B cell (primary cell): ENCODE measurements at regions not wholly inside any gene's neighbourhood (a gene's known extent, or its start where the extent isn't known, plus 50 kb on each side); places are given as distances from the start of the nearest gene placed in this dataset.

Source experiments
- ATAC-seq: fragments of 200-7000 bp; cut with Tn5 transposase; one replicate; pipeline ENCODE4 v1.10.0; 2021; ENCODE audit warnings: low read depth, mild to moderate bottlenecking, moderate number of reproducible peaks, moderate library complexity
- CTCF ChIA-PET: fragments of 350-600 bp; sonication (Branson Sonifier 250); formaldehyde crosslinking; loops from one replicate; lab custom pipeline; 2021; ENCODE audit warnings: antibody characterized with exemption, inconsistent platforms; lab: Charles Lee
- POLR2A ChIA-PET: fragments of 350-600 bp; sonication (Branson Sonifier 250); formaldehyde crosslinking; loops from one replicate; lab custom pipeline; 2021; ENCODE audit warnings: antibody characterized with exemption; lab: Charles Lee
- DNase-seq: peaks from one replicate; pipeline ENCODE4 v3.0.0; 2013
- H2AFZ ChIP-seq: 2 replicates; pipeline ENCODE4 v1.6.1; 2012; ENCODE audit warnings: mild to moderate bottlenecking, low read depth, low read length; ENCODE audit not compliant: insufficient read depth, poor library complexity, severe bottlenecking
- H3K27ac ChIP-seq, 2 donors: 1 replicate in 1 of 2; 2 replicates in 1 of 2; pipeline ENCODE4 v1.5.1; 2012 to 2013; ENCODE audit warnings: low read length in 2 of 2, mild to moderate bottlenecking in 2 of 2, moderate library complexity in 1 of 2
- H3K27me3 ChIP-seq, 4 experiments: fragments of 200-600 bp in 1 of 4; sonication (generic) in 1 of 4; replicated peaks in 1 of 4; 1 replicate in 2 of 4; 2 replicates in 2 of 4; pipeline versions ENCODE4 v1.6.1 to v1.7.0; 2013 to 2016; ENCODE audit warnings: low read length in 3 of 4, mild to moderate bottlenecking in 2 of 4, mixed read lengths in 1 of 4, moderate library complexity in 1 of 4; ENCODE audit not compliant: insufficient read depth in 4 of 4, control insufficient read depth in 3 of 4; ENCODE audit errors: control extremely low read depth in 1 of 4
- H3K36me3 ChIP-seq, 2 experiments: replicated peaks in 1 of 2; 1 replicate in 1 of 2; 2 replicates in 1 of 2; pipeline versions ENCODE4 v1.6.1 to v1.7.1; 2013; ENCODE audit warnings: low read length in 1 of 2; ENCODE audit not compliant: insufficient read depth in 2 of 2, control insufficient read depth in 1 of 2; ENCODE audit errors: control extremely low read depth in 1 of 2, extremely low read depth in 1 of 2
- H3K4me1 ChIP-seq, 2 donors: fragments of 200-600 bp in 1 of 2; sonication (generic) in 1 of 2; 1 replicate in 1 of 2; 2 replicates in 1 of 2; pipeline versions ENCODE4 v1.5.1 to v1.6.1; 2013 to 2017; ENCODE audit warnings: low read length in 2 of 2; ENCODE audit not compliant: control insufficient read depth in 2 of 2, insufficient read depth in 2 of 2
- H3K4me2 ChIP-seq: replicated peaks from 2 replicates; pipeline ENCODE3; 2012; ENCODE audit warnings: mild to moderate bottlenecking, low read depth, low read length; ENCODE audit not compliant: poor library complexity, severe bottlenecking
- H3K4me3 ChIP-seq, 5 experiments: fragments of 200-600 bp in 1 of 5; sonication (generic) in 1 of 5; 1 replicate in 3 of 5; 2 replicates in 2 of 5; pipeline versions ENCODE4 v1.5.1 to v1.7.0; 2011 to 2016; ENCODE audit warnings: low read length in 4 of 5, mild to moderate bottlenecking in 4 of 5, low read depth in 2 of 5, control low read depth in 1 of 5, moderate library complexity in 1 of 5; ENCODE audit not compliant: insufficient read depth in 1 of 5; ENCODE audit errors: control extremely low read depth in 1 of 5, extremely low read depth in 1 of 5
- H3K79me2 ChIP-seq: fragments of 200-600 bp; sonication (generic); one replicate; pipeline ENCODE4 v1.6.0; 2016; ENCODE audit warnings: low read length; ENCODE audit not compliant: control insufficient read depth, insufficient read depth
- H3K9ac ChIP-seq: fragments of 200-600 bp; sonication (generic); 2 replicates; pipeline ENCODE4 v1.6.1; 2017; ENCODE audit warnings: mild to moderate bottlenecking, low read length, moderate library complexity
- H3K9me3 ChIP-seq, 3 donors: one replicate each; pipeline versions ENCODE4 v1.6.1 to v1.7.1; 2013; ENCODE audit warnings: low read length in 2 of 3; ENCODE audit not compliant: control insufficient read depth in 2 of 3, insufficient read depth in 1 of 3; ENCODE audit errors: control extremely low read depth in 1 of 3
- H4K20me1 ChIP-seq: 2 replicates; pipeline ENCODE4 v1.6.0; 2012; ENCODE audit warnings: mild to moderate bottlenecking, low read length; ENCODE audit not compliant: insufficient read depth, control insufficient read depth, poor library complexity, severe bottlenecking
- H3K27ac Mint-ChIP-seq: one replicate; pipeline ENCODE4 v1.8.0; 2021; ENCODE audit warnings: mixed read lengths
- H3K27me3 Mint-ChIP-seq: one replicate; pipeline ENCODE4 v1.8.0; 2021; ENCODE audit warnings: mixed read lengths
- H3K4me1 Mint-ChIP-seq: one replicate; pipeline ENCODE4 v1.8.0; 2021; ENCODE audit warnings: mixed read lengths
- H3K4me3 Mint-ChIP-seq: one replicate; pipeline ENCODE4 v1.8.0; 2021; ENCODE audit warnings: mixed read lengths
- H3K9me3 Mint-ChIP-seq: one replicate; pipeline ENCODE4 v1.8.0; 2022; ENCODE audit warnings: mixed read lengths; ENCODE audit not compliant: insufficient read depth
- CTCF ChIP-seq: fragments of 200-600 bp; IDR thresholded peaks from one replicate; pipeline ENCODE4 v1.8.0; 2022; ENCODE audit warnings: antibody characterized with exemption, mild to moderate bottlenecking
- EZH2 ChIP-seq: IDR thresholded peaks from 2 replicates; pipeline ENCODE4 v1.6.1; 2012; ENCODE audit warnings: borderline replicate concordance, low read depth, mild to moderate bottlenecking, moderate library complexity, low read length; ENCODE audit not compliant: insufficient read depth, poor library complexity, severe bottlenecking
- WGBS: methylation state at CpG from one replicate; pipeline ENCODE4 v1.1.5; 2013; ENCODE audit warnings: missing lambda C conversion rate; ENCODE audit not compliant: insufficient coverage; 5-methylcytosine and 5-hydroxymethylcytosine counted together
- intact Hi-C: fragments of 100-400 bp; cut with micrococcal nuclease; formaldehyde crosslinking; loops from one replicate; pipeline ENCODE4 v1.10.0; 2022

DNA sequence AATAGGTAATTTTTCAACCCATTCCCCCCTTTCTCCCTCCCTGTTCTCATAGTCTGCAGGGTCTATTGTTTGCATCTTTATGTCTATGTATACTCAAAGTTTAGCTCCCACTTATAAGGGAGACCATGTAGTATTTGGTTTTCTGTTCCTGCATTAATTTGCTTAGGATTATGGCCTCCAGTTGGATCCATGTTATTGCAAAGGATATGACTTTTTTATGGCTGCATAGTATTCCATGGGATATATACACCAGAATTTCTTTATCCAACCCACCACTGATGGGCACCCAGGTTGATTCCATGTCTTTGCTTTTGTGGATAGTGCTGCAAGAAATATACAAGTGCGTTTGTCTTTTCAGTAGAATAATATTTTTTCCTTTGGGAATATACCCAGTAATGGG lies 761.6 kb upstream of the GRAMD2B start:
- H3K27ac ChIP-seq, result no peak overlapping the region
- H3K4me3 Mint-ChIP-seq, result no peak overlapping the region
- POLR2A ChIA-PET, result no interaction called here
- CTCF ChIA-PET, result no interaction called here
- no peaks in the 10 kb centered on the region for H3K36me3 ChIP-seq
- H3K4me3 ChIP-seq, result no peak overlapping the region
- H4K20me1 ChIP-seq, result no peaks in the 10 kb centered on the region
- H3K27me3 ChIP-seq, result no peaks in the 10 kb centered on the region
- no peak for TF ChIP-seq CTCF
- no peak for TF ChIP-seq EZH2
- H3K9ac ChIP-seq, result no peak overlapping the region
- H3K4me1 ChIP-seq, result no peaks in the 10 kb centered on the region
- peaks cover 14% of the 10 kb centered on the region for H3K27me3 Mint-ChIP-seq
- H3K4me2 ChIP-seq, result no peak overlapping the region
- no peak overlapping the region for H2AFZ ChIP-seq
- no peaks in the 10 kb centered on the region for H3K9me3 ChIP-seq
- WGBS, result 100% methylated on average over 1 of the region's 1 CpG
- ATAC-seq (no peak), DNase-seq (no peak)
- H3K4me1 Mint-ChIP-seq, result no peaks in the 10 kb centered on the region
- no peaks in the 10 kb centered on the region for H3K79me2 ChIP-seq
- intact Hi-C loops, result no loop called here
- no peak overlapping the region for H3K27ac Mint-ChIP-seq
- peaks cover 4% of the 10 kb centered on the region for H3K9me3 Mint-ChIP-seq

- no peaks in the 10 kb centered on the region for H3K9me3 ChIP-seq
- Mint-ChIP-seq H3K27ac (no peak overlapping the region), H3K27me3 (peaks cover 18% of the 10 kb centered on the region), H3K9me3 (no peaks in the 10 kb centered on the region), H3K4me1 (no peaks in the 10 kb centered on the region), H3K4me3 (no peak overlapping the region)
- H3K4me1 ChIP-seq, result no peaks in the 10 kb centered on the region
- H2AFZ ChIP-seq, result no peak overlapping the region
- H3K4me3 ChIP-seq, result no peak overlapping the region
- DNase-seq, result no peak
- H3K36me3 ChIP-seq, result no peaks in the 10 kb centered on the region
- ChIA-PET POLR2A (no interaction called here), CTCF (no interaction called here)
- no peak overlapping the region for H3K9ac ChIP-seq
- H3K4me2 ChIP-seq, result no peak overlapping the region
- no peaks in the 10 kb centered on the region for H3K79me2 ChIP-seq
- intact Hi-C loops, result no loop called here
- no peaks in the 10 kb centered on the region for H3K27me3 ChIP-seq
- no peaks in the 10 kb centered on the region for H4K20me1 ChIP-seq
- no peak overlapping the region for H3K27ac ChIP-seq
- no peak for ATAC-seq
- TF ChIP-seq CTCF, result no peak
- no peak for TF ChIP-seq EZH2
Measured at GRCh38 chr5:125668884-125669283, 754.3 kb upstream of the GRAMD2B start.
